Esophagus muscularis mucosa (tissue), 4 donors: ENCODE measurements at regions not wholly inside any gene's neighbourhood (a gene's known extent, or its start where the extent isn't known, plus 50 kb on each side); places are given as distances from the start of the nearest gene placed in this dataset.

ENCODE experiments used
- DNase-seq: peaks from one replicate; pipeline ENCODE4 v3.0.0-alpha.2; 2017; ENCODE audit errors: extremely low spot score
- H3K27ac ChIP-seq, 4 donors: fragments of 200-600 bp; sonication (generic); replicated peaks in 1 of 4; 1 replicate in 3 of 4; 2 replicates in 1 of 4; pipeline ENCODE4 v1.5.1; 2016 to 2019; ENCODE audit warnings: mild to moderate bottlenecking in 1 of 4
- H3K27me3 ChIP-seq, 4 donors: fragments of 200-600 bp; sonication (generic); one replicate each; pipeline versions ENCODE4 v1.5.1 to v1.6.0; 2016 to 2019
- H3K36me3 ChIP-seq, 4 donors: fragments of 200-600 bp; sonication (generic); one replicate each; pipeline ENCODE4 v1.5.1; 2016 to 2019
- H3K4me1 ChIP-seq, 4 donors: fragments of 200-600 bp; sonication (generic); one replicate each; pipeline ENCODE4 v1.5.1; 2016 to 2019
- H3K4me3 ChIP-seq, 4 donors: fragments of 200-600 bp; sonication (generic); 1 replicate in 2 of 4; 2 replicates in 2 of 4; pipeline ENCODE4 v1.5.1; 2016 to 2019; ENCODE audit warnings: mild to moderate bottlenecking in 4 of 4, moderate library complexity in 1 of 4
- H3K9me3 ChIP-seq, 4 donors: fragments of 200-600 bp; sonication (generic); 1 replicate in 3 of 4; 2 replicates in 1 of 4; pipeline ENCODE4 v1.5.1; 2016 to 2019
- CTCF ChIP-seq, 3 experiments: fragments of 200-600 bp in 2 of 3; fragments of 450-650 bp in 1 of 3; sonication (generic) in 2 of 3; IDR thresholded peaks; one replicate each; pipeline ENCODE4 v1.5.1; 2017 to 2019; ENCODE audit warnings: antibody characterized with exemption in 3 of 3, mild to moderate bottlenecking in 2 of 3, moderate library complexity in 1 of 3
- EP300 ChIP-seq: sonication (generic); formaldehyde crosslinking; IDR thresholded peaks from one replicate; pipeline ENCODE4 v1.6.1; 2017; ENCODE audit warnings: antibody characterized with exemption
- POLR2A ChIP-seq: fragments of 450-650 bp; IDR thresholded peaks from one replicate; pipeline ENCODE4 v1.6.1; 2017; ENCODE audit warnings: antibody characterized with exemption, moderate library complexity, mild to moderate bottlenecking, low read depth
- POLR2AphosphoS5 ChIP-seq, 2 donors: sonication (generic); formaldehyde crosslinking; IDR thresholded peaks; one replicate each; pipeline ENCODE4 v1.6.1; 2017; ENCODE audit warnings: antibody characterized with exemption in 2 of 2
- WGBS: methylation state at CpG from one replicate; pipeline ENCODE4 v1.1.5; 2018; 5-methylcytosine and 5-hydroxymethylcytosine counted together
- intact Hi-C: fragments of 100-400 bp; cut with DNase I; formaldehyde crosslinking; loops from one replicate; pipeline ENCODE4 v1.15.1; 2023

DNA sequence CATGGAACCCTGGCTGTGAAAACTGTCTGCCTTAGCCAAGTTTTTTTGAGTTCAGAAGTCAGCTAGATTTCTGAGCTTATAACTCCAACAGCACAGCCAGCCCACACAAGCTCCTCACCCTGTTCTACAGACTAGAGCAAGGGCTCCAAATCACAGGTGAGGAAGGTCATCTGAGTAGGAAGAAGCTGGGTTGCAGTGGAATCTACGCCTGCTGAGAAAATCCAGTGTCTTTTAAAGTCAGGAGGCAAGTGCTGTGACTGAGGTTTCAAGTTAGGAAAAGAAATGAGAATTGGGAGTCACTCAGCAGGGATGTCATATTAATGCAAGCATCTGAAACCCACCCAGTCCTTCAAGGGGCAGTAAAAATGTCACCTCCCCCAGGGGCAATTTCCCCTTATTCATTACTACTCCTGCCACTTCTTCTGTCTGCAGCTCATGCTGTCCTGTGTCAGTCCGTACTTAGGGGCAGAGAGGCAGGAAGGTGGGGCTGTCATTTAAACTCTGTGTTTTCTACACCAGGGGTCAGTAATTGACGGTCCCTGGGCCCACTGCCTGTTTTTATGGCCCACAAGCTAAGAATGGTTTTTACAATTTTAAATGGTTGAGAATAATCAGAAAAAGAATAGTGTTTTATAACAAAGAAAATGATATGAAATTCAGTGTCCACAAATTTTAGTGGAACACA, 551.1 kb downstream of the BCL11A start:
- H3K36me3 ChIP-seq: no peaks in the 10 kb centered on the region
- no peak overlapping the region for H3K4me3 ChIP-seq
- no peak for TF ChIP-seq POLR2AphosphoS5 (IDR thresholded peaks at IDR 0.05)
- TF ChIP-seq POLR2A: no peak
- TF ChIP-seq CTCF (IDR thresholded peaks at IDR 0.05): no peak
- TF ChIP-seq EP300: no peak
- no peak for DNase-seq
- no peaks in the 10 kb centered on the region for H3K4me1 ChIP-seq
- H3K27ac ChIP-seq: no peak overlapping the region
- 84% methylated on average over 3 of the region's 3 CpGs for WGBS
- H3K9me3 ChIP-seq: no peaks in the 10 kb centered on the region
- H3K27me3 ChIP-seq: no peaks in the 10 kb centered on the region
- intact Hi-C loops: no loop called here

DNA sequence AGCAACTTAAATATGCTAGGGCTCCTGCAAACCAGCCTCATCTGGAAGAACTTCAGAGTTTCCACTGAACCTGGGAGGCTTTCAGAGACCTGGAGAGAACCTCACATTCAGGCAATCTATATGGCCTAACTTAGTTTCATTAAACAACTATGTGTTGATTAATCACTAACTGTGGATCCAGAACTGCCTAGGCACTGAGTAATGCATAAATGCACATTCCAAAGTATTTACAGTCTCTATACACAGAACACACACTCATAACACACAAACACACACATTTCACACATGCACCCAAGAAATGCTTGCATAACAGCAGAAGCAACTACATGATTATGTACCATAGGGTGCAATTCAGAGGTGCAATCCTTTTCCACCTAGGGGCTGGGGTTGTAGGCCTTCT, 552.8 kb downstream of the BCL11A start:
- Histone ChIP-seq H3K36me3 (no peaks in the 10 kb centered on the region), H3K27ac (no peak overlapping the region), H3K4me3 (no peak overlapping the region), H3K9me3 (no peaks in the 10 kb centered on the region), H3K4me1 (no peaks in the 10 kb centered on the region), H3K27me3 (no peaks in the 10 kb centered on the region)
- TF ChIP-seq EP300: no peak
- TF ChIP-seq CTCF (IDR thresholded peaks at IDR 0.05): no peak
- TF ChIP-seq POLR2A: no peak
- TF ChIP-seq POLR2AphosphoS5 (IDR thresholded peaks at IDR 0.05): no peak
- DNase-seq: no peak
- intact Hi-C loops: no loop called here

GRCh38 chr2:59998324-59998723, 555.1 kb downstream of the BCL11A start:
- no peak overlapping the region for H3K4me3 ChIP-seq
- intact Hi-C loops: no loop called here
- no peak for DNase-seq

DNA sequence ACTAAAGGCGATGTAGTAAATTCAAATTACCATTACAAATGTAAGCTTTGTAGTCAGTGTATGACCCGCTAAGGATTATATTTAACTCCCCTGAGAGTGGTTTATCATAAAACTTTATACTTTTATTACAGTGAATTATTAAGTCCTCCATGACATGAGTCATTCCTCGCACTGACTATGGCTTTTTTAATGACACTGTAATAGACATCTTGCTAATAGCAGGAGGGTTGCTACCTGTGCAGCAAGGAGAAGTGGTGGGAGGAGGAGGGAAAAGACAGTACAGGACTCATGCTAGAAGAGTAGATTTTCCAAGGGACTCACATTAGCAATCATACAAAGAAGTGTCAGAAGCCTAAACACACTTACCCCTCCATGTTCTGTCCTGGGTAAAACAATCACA, 556.1 kb downstream of the BCL11A start:
- Histone ChIP-seq H3K9me3 (no peaks in the 10 kb centered on the region), H3K4me3 (no peak overlapping the region), H3K27ac (no peak overlapping the region), H3K4me1 (no peaks in the 10 kb centered on the region), H3K27me3 (no peaks in the 10 kb centered on the region), H3K36me3 (no peaks in the 10 kb centered on the region)
- DNase-seq: no peak
- WGBS: 88% methylated on average over 3 of the region's 3 CpGs
- intact Hi-C loops: no loop called here
- no peak for TF ChIP-seq POLR2AphosphoS5 (IDR thresholded peaks at IDR 0.05)
- no peak for TF ChIP-seq CTCF (IDR thresholded peaks at IDR 0.05)
- TF ChIP-seq EP300: no peak
- TF ChIP-seq POLR2A: no peak

More at GRCh38 chr2:59998324-59998723, 555.1 kb downstream of the BCL11A start:
- Histone ChIP-seq H3K27ac (no peak overlapping the region), H3K27me3 (no peaks in the 10 kb centered on the region), H3K9me3 (no peaks in the 10 kb centered on the region), H3K4me1 (no peaks in the 10 kb centered on the region), H3K36me3 (no peaks in the 10 kb centered on the region)
- TF ChIP-seq POLR2A (no peak), POLR2AphosphoS5 (IDR thresholded peaks at IDR 0.05) (no peak), EP300 (no peak), CTCF (IDR thresholded peaks at IDR 0.05) (no peak)

GRCh38 chr2:59996855-59997254, 556.6 kb downstream of the BCL11A start:
- intact Hi-C loops: no loop called here
- Histone ChIP-seq H3K27ac (no peak overlapping the region), H3K36me3 (no peaks in the 10 kb centered on the region), H3K4me3 (no peak overlapping the region), H3K9me3 (no peaks in the 10 kb centered on the region), H3K4me1 (no peaks in the 10 kb centered on the region), H3K27me3 (no peaks in the 10 kb centered on the region)
- TF ChIP-seq POLR2A (no peak), EP300 (no peak), CTCF (IDR thresholded peaks at IDR 0.05) (no peak), POLR2AphosphoS5 (IDR thresholded peaks at IDR 0.05) (no peak)
- 63% methylated on average over 3 of the region's 3 CpGs for WGBS
- no peak for DNase-seq
